ENCODE measurements at regions not wholly inside any gene's neighbourhood (a gene's known extent, or its start where the extent isn't known, plus 50 kb on each side); places are given as distances from the start of the nearest gene placed in this dataset.

DNA sequence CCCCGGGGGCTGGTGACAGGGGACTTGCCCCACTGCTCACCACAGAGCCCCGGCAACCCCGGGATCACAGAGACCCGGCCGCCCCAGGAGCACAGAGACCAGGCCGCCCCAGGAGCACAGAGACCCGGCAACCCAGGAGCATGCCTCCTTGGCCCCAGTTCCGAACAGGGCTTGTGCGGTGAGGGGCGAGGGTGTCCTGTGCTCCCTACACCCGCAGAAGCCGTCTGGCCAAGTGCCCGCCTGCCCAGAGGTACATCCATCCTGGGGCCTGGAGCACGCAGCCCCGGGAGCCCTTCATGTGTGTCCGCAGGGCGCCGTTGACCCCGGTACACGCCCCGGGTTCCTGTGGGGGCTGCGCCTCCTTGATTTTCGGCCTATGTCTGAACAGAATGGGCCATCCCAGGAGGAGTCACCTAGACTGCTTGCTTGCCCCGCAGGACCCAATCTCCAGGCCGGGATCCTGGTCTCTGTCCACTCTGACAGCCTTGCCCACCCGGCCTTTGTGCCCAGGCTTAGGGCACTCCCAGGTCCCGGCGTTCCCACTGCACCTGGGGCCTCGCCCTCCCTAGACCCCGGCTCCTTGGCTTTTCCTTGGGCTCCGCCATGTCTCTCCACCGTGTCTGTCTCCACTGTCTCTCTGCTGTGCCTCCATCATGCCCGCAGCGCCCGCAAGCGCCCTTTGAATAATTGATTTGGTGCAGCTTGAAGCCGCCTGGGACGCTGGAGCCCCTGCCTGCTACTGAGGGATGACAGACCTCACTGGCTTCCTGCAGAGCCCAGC is 219.8 kb downstream of the ERMARD start:
- no peak for DNase-seq (ENCODE audit: low read depth in 2 of 3, low spot score in 2 of 3)

DNA sequence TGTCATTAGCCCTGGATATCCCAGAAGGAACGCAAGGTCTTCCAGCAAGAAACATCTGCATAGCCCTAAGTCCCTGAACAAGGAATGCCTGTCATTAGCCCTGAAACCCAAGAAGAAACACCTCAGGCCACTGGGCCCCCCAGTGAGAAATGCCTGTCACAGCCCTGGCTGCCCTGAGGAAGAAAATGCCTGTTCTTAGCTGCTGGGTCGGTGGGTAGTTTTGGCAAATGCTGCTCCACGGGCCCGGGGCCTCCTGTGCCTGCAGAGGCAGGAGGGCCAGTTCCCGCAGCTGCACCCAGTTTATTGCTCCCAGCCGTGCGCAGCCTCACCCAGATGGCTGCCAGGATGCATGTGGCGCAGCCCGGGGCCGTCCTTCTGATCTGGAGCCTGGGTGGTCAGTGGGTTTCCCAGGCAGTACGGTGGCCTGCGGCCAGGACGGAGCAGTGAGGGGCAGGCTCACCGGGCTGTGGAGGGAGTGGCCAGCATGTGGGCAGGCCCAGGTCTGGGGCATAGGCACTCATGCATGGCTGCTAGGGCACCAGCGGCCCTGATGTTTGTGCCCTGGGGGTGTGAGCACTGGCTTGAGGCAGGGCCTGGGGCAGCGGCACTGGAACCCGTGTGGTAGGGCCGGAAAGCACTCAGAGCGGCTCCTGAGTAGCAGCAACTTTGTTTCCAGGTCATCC is 219.0 kb downstream of the ERMARD start:
- no peak for DNase-seq (ENCODE audit: low read depth in 2 of 3, low spot score in 2 of 3)

DNA sequence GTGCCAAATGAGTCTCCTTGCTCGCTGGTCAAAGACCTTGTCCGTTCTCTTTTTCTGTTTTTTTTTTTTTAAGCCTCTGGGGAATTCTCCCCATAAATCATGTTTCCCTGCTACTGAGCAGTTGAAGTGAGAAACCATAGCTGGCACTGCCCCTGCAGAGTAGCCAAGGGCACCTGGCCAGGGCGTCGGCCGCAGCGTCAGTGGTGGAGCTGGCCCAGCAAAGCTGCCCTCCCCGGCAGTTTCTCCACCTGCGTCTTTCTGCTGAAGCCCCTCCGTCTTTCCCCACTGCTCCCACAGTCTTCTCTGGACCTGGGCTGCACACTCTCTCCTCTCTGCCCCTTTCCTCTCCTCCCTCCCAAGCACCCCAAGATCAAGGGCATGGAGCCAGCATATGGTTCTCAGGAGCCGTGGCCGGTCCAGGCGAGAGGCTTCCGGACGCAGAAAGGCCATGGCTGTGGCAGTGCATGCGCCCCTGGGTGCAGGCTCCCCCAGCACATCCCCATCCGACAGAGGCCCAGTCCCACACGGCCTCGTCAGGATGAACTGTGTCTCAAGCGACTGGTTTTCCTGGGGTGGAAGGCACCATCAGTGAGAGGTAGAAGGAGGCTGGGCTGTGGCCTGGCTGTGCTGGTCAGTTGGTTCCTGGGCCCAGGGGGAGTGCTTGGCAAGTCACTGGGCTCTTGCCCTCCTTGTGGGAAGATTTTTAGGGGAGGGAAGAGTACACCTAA is 218.1 kb downstream of the ERMARD start:
- DNase-seq (ENCODE audit: low read depth in 2 of 3, low spot score in 2 of 3), result no peak

DNA sequence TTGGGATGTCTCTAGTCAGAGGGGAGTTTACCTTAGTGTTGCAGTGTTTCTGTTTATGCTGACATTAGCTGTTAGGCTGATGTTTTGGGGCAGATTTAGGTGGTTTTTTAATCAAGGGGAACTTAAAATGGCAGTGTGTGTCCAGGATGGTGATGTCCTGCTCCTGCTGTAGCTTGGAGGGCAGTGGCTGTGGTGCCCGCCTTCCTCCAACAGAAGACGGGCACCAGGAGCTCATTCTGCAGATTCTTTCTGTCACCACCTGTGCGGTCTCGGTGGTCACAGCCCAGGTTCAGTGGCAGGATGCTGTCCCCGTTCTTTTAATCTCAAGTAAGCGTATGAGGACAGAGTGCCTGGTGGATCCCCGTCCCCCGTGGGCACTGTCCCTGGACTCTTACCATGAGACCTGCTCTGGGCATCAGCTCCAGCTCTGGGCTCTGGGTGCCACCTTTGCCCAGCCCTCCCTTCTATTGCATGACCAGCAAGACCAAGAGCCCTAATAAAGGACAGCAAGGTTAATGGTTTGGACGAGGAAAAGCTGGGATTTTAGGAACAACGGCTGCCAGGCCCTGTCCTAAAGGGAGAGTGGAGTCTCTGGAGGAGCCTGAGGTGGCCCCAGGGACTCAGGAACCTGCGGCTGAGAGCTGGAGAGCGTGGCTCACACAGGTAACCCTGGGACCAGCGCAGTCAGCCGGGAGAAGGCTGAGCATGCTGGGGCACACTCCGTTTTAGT is 217.3 kb downstream of the ERMARD start:
- DNase-seq (ENCODE audit: low read depth in 2 of 3, low spot score in 2 of 3), result no peak

DNA sequence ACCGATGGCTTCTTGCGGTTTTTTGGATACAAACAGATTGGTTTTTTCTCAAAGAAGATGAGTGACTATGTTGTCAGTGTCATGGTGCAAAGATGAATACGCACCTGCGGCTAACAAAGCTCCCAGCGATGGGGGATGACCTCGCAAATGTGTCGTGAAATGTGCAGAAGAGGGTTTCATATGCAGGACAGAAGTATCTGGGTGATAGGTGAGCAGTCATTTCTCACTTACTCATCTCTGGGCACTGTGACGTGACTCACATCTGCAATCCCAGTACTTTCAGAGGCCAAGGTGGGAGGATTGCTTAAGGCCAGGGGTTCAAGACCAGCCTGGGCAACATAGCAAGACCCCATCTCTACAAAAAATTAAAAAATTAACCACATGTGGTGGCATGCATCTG is 216.3 kb downstream of the ERMARD start:
- DNase-seq (ENCODE audit: low read depth in 2 of 3, low spot score in 2 of 3), result no peak

DNA sequence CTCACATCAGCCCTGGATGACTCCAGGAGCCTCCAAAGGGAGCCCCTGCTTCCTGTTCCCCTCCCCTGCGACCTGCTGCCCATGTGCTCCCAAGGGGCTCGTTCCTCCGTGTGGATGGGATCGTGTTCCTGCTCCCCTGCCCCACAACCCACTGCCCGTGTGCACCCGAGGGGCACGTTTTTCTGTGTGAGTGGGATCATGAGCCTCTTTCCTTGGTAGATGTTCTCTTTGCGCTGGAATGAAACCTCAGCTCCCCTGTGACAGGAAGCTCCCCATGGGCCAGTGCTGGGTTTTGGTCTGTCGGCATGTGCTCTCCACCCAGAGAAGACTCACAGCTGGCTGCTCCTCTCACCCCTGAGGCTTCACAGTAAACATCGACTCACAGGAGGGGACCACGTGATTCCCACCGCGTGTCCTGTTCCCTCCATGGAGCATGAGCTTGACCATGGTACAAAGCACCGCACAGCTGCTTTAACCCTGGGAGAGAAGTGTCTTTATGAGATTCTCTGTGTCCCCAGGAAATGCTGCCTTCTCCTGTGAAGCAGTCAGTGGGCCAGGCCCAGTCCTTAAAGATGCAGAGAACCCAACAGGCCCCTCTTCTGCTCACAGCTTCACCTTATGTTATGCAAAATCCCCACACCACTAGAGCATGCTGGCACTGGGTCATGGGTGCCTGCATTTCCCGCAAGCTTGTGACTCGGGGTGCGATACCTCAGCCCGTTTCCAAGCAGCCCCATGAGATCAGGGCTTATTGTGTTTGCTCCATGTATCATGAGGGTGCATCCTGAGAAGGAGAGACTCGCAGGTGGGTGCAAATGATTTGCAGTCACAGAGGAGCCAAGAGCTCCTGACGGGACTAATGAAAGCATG is 215.1 kb downstream of the ERMARD start:
- no peak for DNase-seq (ENCODE audit: low read depth in 2 of 3, low spot score in 2 of 3)

DNA sequence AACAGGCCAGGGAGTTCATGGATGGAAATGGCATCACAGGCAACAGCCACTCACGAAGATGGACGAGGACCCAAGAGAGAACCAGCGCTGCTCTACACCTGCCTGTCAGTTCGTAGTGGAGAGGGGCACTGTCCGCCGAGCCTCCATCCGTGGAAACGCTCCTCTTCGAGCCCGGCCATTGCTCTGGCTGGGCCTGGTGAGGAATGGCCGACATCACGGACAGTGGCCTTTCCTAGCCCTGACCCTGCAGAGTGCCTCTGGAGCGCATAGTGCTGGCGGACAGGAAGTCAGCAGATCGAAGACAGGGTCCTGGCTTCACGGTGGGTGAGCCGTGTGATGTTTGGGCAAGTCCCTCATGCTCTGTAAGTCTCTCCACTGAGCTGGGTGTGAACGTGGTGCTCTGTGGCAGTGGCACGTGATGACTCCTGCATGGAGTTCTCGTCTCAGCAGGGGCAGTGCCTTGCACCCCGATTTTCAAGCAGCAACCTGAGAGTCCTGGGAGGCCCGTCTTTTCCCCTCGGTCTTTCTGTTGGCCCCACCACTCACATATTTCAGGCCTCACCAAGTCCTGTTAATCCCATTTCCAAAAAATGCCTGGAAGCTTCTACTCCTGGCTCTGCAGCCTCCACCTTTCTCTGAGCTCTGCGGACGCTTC is 214.4 kb downstream of the ERMARD start:
- DNase-seq (ENCODE audit: low read depth in 2 of 3, low spot score in 2 of 3), result no peak

DNA sequence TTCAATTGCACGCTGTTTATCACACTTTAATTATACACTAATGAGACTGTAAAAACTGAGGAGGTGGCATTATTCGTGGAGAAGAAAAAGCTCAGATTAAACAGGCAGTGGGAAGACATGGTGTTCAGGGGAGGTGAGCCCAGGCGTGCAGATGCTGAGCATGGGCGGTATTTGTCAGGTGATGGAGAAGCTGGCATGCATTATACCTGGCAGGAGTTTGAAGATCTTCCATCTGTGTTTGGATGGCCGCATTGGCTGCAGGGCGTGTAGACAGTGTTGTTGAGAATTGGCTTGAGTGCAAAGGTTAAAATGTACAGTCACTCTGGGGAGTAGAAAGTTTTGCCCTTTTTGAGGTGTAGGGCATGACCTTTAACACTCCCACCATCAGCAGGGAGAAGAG is 213.8 kb downstream of the ERMARD start:
- DNase-seq (ENCODE audit: low read depth in 2 of 3, low spot score in 2 of 3), result no peak

DNA sequence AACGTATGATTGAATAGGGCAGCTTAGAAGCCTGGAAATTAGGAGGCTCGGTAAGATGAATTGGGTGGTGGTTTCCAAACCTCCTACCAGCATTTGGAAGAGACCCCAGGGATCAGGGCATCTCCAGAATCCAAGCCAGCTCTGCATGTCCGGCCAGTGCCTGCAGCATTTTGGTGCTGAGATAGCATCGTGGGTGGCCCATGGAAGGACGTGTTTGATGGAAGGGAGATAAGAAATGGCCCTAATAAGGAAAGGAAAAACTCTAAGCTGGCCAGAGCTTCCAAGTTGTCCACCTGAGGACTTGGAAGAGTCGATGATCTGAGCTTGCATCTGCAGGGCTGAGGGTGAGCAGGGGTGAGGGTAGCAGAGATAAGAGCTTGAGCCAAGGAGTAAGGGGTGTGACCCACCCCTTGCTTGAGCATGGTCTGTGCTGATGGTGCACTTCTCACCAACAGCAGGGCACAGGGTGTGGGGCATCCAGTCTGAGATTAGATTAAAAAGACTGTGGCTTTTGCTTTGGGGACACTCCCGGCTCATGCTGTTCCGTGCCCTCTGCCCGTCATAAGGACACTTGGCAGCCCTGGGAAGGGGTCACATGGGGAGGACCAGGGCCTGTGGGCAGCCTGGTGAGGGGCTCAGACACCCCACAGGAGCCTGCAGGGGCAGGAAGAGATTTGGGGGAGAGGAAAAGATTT is 213.2 kb downstream of the ERMARD start:
- DNase-seq (ENCODE audit: low read depth in 2 of 3, low spot score in 2 of 3), result no peak

DNA sequence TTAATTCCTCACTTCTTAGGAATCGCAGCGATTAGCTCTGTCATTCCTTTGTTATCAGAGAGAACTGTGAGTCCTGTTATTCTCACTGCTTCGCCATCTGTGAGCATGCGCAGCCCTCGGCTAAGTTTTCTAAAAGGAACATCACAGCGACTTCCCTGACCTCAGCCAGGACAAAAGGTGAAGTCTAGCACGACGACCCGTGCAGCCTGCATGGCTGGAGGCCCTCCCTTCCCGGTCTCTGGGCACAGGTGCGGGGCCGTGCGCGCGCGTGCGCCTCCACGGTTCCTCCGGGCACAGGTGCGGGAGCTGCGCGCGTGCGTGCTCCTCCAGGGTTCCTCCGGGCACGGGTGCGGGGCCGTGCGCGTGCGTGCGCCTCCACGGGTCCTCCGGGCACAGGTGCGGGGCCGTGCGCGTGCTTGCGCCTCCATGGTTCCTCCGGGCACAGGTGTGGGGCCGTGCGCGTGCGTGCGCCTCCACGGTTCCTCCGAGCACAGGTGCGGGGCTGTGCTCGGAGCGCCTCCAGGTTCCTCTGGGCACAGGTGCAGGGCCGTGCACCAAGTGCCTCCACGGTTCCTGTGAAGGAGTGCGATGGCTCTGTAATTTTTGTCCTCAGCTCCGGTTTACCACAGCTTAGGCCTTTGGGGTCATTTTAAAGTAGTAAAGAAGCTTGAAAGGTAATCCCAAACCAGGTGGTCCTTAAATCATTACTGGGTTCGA is 212.3 kb downstream of the ERMARD start:
- DNase-seq (ENCODE audit: low read depth in 2 of 3, low spot score in 2 of 3), result no peak

DNA sequence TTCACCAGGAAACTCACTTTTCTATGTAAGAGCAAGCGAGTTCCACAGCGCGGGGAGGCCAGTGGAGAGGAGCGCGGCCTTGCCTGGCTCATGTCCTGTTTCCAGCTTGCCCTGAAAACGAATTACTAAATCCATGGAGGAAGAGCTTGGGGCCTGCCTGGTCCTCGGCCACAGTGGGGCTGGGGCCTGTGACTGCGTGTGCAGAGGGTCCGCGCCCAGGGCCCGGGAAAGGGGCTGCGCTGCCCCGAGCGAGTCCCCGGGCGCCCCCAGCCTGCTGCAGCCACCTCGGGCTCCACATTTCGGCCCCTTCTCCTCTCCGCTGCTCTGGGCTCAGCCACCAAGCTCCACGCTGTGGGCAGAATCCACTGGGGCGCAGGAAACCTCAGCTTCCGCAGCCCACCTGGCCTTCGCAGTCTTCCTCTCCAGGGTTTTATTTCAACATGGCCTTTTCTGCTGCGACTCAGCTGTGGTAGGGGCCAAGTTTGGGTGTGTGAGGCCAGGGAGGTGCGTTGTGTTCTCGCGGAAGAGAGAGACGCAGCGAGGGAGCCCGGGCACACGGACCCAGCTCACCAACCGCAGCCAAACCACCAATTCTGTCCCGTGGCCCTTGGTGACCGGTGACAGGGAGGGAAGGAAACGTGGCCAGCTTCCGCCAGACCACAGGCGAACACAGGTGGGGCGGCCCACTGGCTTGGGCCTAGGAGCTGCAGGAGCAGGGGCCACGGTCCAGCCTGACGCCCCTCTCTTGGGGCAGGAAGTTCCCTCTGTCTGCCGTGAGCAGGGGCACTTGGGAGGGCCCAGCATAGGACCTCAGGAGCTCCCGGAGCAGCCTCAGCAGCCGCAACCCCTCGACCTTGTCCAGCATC is 211.4 kb downstream of the ERMARD start:
- DNase-seq (ENCODE audit: low read depth in 2 of 3, low spot score in 2 of 3), result no peak

DNA sequence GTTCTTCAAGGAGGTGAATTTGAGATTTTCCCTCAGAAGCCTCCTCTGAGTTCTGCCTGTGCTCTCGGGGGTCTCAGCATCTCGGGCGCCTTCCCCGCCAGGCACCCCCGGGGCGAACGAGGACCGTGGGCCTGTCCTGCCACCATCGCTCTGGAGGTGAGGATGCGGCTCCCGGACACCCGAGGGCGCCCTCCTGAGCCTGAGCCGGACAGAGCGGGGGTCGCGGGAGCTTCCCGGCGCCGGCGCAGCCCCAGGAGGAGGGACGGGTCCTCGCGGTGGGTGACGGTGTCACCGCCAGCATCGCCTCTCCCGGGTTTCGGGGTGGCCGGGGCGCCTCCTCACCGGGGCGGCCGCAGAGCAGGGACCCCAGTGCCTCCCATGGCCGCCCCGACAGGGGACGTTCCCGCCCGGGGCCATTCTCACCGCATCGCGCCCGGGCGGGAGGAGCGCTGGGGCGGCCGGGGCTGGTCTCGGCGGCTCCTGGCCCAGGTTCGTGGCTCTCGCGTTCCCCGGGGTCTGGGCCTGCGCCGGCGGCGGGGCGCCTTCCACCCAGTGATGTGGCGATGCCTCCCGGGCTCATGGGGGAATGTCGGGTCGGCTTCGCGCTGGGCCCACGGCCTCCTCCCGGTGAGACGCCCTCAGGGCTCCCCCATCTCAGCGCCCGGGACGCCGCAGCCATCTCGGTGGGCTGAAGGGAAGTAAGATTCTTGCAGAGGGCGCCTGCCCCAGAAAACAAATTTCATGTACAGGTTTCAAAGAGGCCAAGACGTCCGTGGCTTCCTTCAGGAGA is 210.5 kb downstream of the ERMARD start:
- DNase-seq (ENCODE audit: low read depth in 2 of 3, low spot score in 2 of 3), result peak in 1 of 3 experiments; percentile 16

DNA sequence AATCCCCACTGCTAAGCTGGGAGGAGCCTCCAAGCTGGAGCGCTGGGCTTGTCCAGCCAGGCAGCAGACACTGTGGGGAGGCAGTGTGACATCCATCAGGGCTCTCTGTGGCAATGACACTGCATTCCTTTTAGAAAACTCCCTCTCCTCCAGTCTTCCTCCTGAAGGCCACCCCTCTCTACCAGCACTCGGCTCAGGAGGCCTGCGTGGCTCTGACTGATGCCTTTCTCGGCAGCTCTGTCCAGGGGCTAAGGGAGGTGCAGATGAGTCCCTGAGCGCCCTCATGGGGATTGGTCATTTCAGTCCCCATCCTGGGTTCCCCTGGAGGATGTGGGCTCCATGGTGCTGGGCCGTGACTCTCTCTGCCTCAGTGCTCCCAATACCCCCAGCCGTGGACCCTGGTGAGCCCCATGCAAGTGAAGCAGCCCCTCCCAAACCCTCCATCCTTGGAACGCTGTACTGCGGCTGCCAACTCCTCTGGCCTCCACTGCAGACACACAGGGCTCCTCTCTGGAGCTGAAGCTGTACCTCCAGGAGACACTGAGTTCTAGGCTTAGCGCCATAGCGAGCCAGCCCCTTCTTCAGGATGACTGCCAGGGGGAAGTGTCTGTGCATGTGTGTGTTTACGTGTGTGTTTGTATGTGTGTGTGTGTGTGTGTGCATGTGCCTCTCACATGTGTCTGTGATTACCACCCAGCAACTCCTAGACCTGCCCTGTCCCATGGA is 209.6 kb downstream of the ERMARD start:
- no peak for DNase-seq (ENCODE audit: low read depth in 2 of 3, low spot score in 2 of 3)

DNA sequence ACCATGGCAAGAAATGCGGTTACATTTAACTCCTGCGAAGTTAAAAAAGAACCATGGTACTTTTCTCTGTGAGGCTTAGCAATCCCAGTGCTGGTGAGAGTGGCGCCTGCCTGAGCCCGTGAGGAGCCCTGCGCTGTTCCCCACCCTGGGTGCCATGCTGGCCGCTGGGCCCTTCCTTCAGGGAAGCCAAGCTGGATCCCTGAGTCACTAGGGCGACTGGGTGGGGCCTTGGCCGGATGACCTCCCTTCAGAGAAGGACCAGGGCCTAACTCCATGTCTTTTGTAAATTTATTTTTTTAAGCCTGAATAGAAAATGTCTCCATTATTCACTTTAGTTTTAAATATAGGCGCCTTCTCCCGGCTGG is 209.1 kb downstream of the ERMARD start:
- no peak for DNase-seq (ENCODE audit: low read depth in 2 of 3, low spot score in 2 of 3)

DNA sequence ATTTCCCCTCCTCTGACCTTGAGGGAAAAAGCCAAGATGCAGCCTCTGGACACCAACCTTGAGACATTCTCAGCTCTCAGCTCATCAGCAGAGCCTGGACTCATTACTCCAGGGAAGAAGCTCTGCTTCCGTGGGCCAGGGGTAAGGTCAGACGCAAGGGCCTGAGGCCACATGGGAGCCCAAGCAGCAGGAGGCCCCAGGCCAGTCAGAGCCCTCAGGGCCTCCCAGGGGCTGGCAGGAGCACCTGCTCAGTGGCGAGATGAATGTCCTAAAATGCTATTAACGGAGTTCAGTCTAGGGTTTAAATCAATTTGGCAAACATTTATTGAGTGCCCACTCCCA is 208.6 kb downstream of the ERMARD start:
- DNase-seq (ENCODE audit: low read depth in 2 of 3, low spot score in 2 of 3), result no peak

DNA sequence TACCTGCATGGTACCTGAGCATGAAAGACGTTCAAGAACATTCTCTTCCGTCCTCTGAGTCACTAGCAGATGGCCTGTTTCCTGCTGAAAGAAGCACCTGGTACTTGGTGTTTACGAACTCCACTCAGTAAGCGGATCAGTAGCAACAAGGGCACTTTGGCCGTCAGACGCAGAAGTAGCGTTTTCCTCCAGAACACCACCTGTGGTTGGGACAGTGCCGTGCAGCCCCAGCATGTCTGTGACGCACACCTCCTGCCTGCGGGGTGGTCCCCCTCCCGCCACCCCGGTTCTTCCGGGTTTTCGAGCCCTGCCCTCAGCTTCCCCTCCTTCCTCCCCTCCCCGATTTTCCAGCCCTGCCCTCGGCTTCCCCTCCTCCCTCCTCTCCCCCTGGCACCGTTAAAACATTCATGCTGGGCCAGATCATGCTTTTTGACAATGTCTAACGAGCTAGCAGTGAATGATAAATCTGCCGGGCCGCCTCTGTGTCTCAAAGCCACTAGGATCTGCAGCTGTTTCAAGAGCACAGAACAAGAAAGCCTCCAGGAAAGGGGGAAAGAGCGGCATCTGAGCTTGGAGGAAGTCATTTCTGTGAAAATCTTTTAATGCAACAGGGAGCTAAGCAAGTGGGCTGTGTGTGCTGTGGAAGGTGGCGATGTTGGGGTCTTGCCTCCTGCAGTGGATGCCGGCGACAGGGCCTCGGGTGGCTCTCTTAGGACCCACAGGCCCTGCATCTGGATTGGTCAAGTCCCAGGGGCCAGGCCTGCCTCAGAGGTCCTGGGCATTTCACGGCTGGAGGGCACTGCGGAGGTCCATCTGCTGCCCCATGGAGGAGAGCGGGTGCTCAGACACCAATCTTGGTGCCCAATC is 207.9 kb downstream of the ERMARD start:
- no peak for DNase-seq (ENCODE audit: low read depth in 2 of 3, low spot score in 2 of 3)
